ENCODE measurements at regions not wholly inside any gene's neighbourhood (a gene's known extent, or its start where the extent isn't known, plus 50 kb on each side); places are given as distances from the start of the nearest gene placed in this dataset.
"Not testable (repeated sequence)": the region's sequence is repeated elsewhere in the genome, so short reads cannot be mapped to it uniquely, and the experiment has no call there.

- no peak for DNase-seq (ENCODE audit: low read depth)
- H3K4me3 ChIP-seq (ENCODE audit: control insufficient read depth, low read depth, low read length): no peak overlapping the region
- TF ChIP-seq, protein P1, sequence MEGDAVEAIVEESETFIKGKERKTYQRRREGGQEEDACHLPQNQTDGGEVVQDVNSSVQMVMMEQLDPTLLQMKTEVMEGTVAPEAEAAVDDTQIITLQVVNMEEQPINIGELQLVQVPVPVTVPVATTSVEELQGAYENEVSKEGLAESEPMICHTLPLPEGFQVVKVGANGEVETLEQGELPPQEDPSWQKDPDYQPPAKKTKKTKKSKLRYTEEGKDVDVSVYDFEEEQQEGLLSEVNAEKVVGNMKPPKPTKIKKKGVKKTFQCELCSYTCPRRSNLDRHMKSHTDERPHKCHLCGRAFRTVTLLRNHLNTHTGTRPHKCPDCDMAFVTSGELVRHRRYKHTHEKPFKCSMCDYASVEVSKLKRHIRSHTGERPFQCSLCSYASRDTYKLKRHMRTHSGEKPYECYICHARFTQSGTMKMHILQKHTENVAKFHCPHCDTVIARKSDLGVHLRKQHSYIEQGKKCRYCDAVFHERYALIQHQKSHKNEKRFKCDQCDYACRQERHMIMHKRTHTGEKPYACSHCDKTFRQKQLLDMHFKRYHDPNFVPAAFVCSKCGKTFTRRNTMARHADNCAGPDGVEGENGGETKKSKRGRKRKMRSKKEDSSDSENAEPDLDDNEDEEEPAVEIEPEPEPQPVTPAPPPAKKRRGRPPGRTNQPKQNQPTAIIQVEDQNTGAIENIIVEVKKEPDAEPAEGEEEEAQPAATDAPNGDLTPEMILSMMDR (conservative IDR thresholded peaks at IDR 0.05; ENCODE audit: control insufficient read depth, insufficient read depth, low read depth, low read length): no peak
Measured at GRCh38 chr12:89153341-89153740, 199.0 kb downstream of the DUSP6 start.

- TF ChIP-seq, protein P1 (conservative IDR thresholded peaks at IDR 0.05; ENCODE audit: control insufficient read depth, insufficient read depth, low read depth, low read length): no peak
- DNase-seq (ENCODE audit: low read depth): no peak
- H3K4me3 ChIP-seq (ENCODE audit: control insufficient read depth, low read depth, low read length): no peak overlapping the region
Measured at GRCh38 chr12:89151536-89151935, 200.8 kb downstream of the DUSP6 start.

- H3K4me3 ChIP-seq (ENCODE audit: control insufficient read depth, low read depth, low read length); DNase-seq (ENCODE audit: low read depth): not testable (repeated sequence)
Measured at GRCh38 chr12:89150789-89151188, 201.5 kb downstream of the DUSP6 start.

GRCh38 chr12:89140602-89141238 is 211.6 kb downstream of the DUSP6 start:
- peak; percentile 77 for DNase-seq (ENCODE audit: low read depth)
- H3K4me3 ChIP-seq (ENCODE audit: control insufficient read depth, low read depth, low read length): no peak overlapping the region
- TF ChIP-seq, protein P1 (conservative IDR thresholded peaks at IDR 0.05; ENCODE audit: control insufficient read depth, insufficient read depth, low read depth, low read length): no peak

- no peak overlapping the region for H3K4me3 ChIP-seq (ENCODE audit: control insufficient read depth, low read depth, low read length)
- no peak for DNase-seq (ENCODE audit: low read depth)
- TF ChIP-seq, protein P1 (conservative IDR thresholded peaks at IDR 0.05; ENCODE audit: control insufficient read depth, insufficient read depth, low read depth, low read length): no peak
Measured at GRCh38 chr12:89140141-89140540, 212.2 kb downstream of the DUSP6 start.

GRCh38 chr12:89139390-89139789 is 212.9 kb downstream of the DUSP6 start:
- no peak for DNase-seq (ENCODE audit: low read depth)
- TF ChIP-seq, protein P1 (conservative IDR thresholded peaks at IDR 0.05; ENCODE audit: control insufficient read depth, insufficient read depth, low read depth, low read length): no peak
- H3K4me3 ChIP-seq (ENCODE audit: control insufficient read depth, low read depth, low read length): no peak overlapping the region

DNA sequence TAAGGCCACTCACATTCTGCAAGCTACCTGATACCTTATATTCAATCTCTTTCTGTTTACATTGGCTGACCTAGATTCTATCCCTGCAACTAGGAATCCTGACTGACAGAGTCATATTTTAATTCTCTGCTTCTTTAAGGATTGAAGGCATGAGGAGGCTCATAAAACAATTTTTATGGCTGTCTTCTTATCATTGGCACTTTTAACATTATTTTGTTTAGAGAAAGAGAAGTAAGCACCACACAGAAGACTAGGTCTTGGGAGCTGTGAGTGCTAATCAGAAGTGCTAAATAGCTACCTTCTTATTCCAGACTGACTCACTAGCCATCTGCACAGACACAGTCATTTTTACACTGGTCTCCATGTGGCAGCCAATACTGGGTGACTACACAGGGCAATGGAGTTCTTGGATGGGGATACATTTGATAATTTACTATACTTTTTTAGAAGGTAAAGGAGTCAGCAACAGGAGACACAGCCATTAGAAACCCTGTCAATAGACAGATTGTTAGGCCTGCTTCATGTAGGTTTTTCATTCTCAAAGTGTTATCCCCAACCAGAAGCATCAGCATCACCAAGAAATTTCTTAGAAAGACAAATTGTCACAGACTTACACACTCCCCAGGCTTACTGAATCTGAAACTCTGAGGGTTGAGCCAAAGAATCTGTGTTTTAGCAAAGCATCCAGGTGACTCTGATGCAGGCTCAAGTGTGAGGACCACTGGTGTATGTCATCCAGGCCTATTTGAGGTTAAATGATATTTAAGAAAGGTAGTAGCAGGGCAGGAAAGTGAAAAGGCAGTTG is 214.1 kb downstream of the DUSP6 start:
- TF ChIP-seq, protein P1 (conservative IDR thresholded peaks at IDR 0.05; ENCODE audit: control insufficient read depth, insufficient read depth, low read depth, low read length): no peak
- peak; percentile 61 for DNase-seq (ENCODE audit: low read depth)

More for the DNA sequence above, 214.1 kb downstream of the DUSP6 start:
- H3K4me3 ChIP-seq (ENCODE audit: control insufficient read depth, low read depth, low read length): no peak overlapping the region

Data from fibroblast of mammary gland (primary cell).